SU-DHL-6 (cell line): ENCODE measurements at regions not wholly inside any gene's neighbourhood (a gene's known extent, or its start where the extent isn't known, plus 50 kb on each side); places are given as distances from the start of the nearest gene placed in this dataset.

ENCODE experiments used
- CTCF ChIP-seq: fragments of 200-600 bp; sonication (generic); IDR thresholded peaks from one replicate; pipeline ENCODE4 v1.5.1; 2017; ENCODE audit warnings: antibody characterized with exemption, mild to moderate bottlenecking, low read length, moderate library complexity; ENCODE audit not compliant: insufficient read depth, poor library complexity, severe bottlenecking
- EZH2phosphoT487 ChIP-seq: fragments of 200-600 bp; sonication (generic), shearing (Covaris generic); conservative IDR thresholded peaks from 2 replicates; pipeline ENCODE4 v1.6.1; 2018; ENCODE audit warnings: mild to moderate bottlenecking, antibody characterized with exemption, low read length, moderate library complexity, mixed read lengths

GRCh38 chr14:82403987-82404386 lies 870.3 kb upstream of the SEL1L start:
- TF ChIP-seq CTCF (no peak), EZH2phosphoT487 (no peak)
